ENCODE measurements at regions not wholly inside any gene's neighbourhood (a gene's known extent, or its start where the extent isn't known, plus 50 kb on each side); places are given as distances from the start of the nearest gene placed in this dataset.

GRCh38 chr2:76447294-76447693 lies 736.6 kb upstream of the GCFC2 start:
- TF ChIP-seq CTCF (IDR thresholded peaks at IDR 0.05; ENCODE audit: low read length) = no peak
- TF ChIP-seq EZH2phosphoT487 (IDR thresholded peaks at IDR 0.05; ENCODE audit: low read length) = no peak
